ENCODE measurements at regions not wholly inside any gene's neighbourhood (a gene's known extent, or its start where the extent isn't known, plus 50 kb on each side); places are given as distances from the start of the nearest gene placed in this dataset.

- no peak overlapping the region for H3K4me3 ChIP-seq (ENCODE audit: low read depth, low read length)
- CTCF ChIA-PET = no interaction called here
- H3K27me3 ChIP-seq (ENCODE audit: control insufficient read depth, insufficient read depth, low read length) = no peaks in the 10 kb centered on the region
- DNase-seq (ENCODE audit: low read depth) = no peak
- TF ChIP-seq CTCF (IDR thresholded peaks at IDR 0.05; ENCODE audit: insufficient read depth, low read depth, low read length) = no peak
- POLR2A ChIA-PET = no interaction called here
- H3K36me3 ChIP-seq (ENCODE audit: control insufficient read depth, insufficient read depth, low read length) = no peaks in the 10 kb centered on the region
These were observed 53.9 kb upstream of the SALL3 start for GRCh38 chr18:78925557-78926242.

- ChIA-PET POLR2A (no interaction called here), CTCF (no interaction called here)
- H3K4me3 ChIP-seq (ENCODE audit: low read depth, low read length) = no peak overlapping the region
- TF ChIP-seq CTCF (IDR thresholded peaks at IDR 0.05; ENCODE audit: insufficient read depth, low read depth, low read length) = no peak
- DNase-seq (ENCODE audit: low read depth) = no peak
- H3K36me3 ChIP-seq (ENCODE audit: control insufficient read depth, insufficient read depth, low read length) = no peaks in the 10 kb centered on the region
- H3K27me3 ChIP-seq (ENCODE audit: control insufficient read depth, insufficient read depth, low read length) = no peaks in the 10 kb centered on the region
These were observed 53.4 kb upstream of the SALL3 start for GRCh38 chr18:78926243-78926615.

GRCh38 chr18:78927156-78927555, 52.5 kb upstream of the SALL3 start:
- Histone ChIP-seq H3K36me3 (ENCODE audit: control insufficient read depth, insufficient read depth, low read length) (no peaks in the 10 kb centered on the region), H3K4me3 (ENCODE audit: low read depth, low read length) (no peak overlapping the region), H3K27me3 (ENCODE audit: control insufficient read depth, insufficient read depth, low read length) (no peaks in the 10 kb centered on the region)
- ChIA-PET POLR2A (no interaction called here), CTCF (no interaction called here)
- DNase-seq (ENCODE audit: low read depth) = no peak
- TF ChIP-seq CTCF (IDR thresholded peaks at IDR 0.05; ENCODE audit: insufficient read depth, low read depth, low read length) = no peak

GRCh38 chr18:78927616-78928015, 52.0 kb upstream of the SALL3 start:
- Histone ChIP-seq H3K36me3 (ENCODE audit: control insufficient read depth, insufficient read depth, low read length) (no peaks in the 10 kb centered on the region), H3K4me3 (ENCODE audit: low read depth, low read length) (no peak overlapping the region), H3K27me3 (ENCODE audit: control insufficient read depth, insufficient read depth, low read length) (no peaks in the 10 kb centered on the region)
- TF ChIP-seq CTCF (IDR thresholded peaks at IDR 0.05; ENCODE audit: insufficient read depth, low read depth, low read length) = no peak
- no peak for DNase-seq (ENCODE audit: low read depth)
- ChIA-PET POLR2A (no interaction called here), CTCF (no interaction called here)

- DNase-seq (ENCODE audit: low read depth) = no peak
- H3K4me3 ChIP-seq (ENCODE audit: low read depth, low read length) = no peak overlapping the region
- TF ChIP-seq CTCF (IDR thresholded peaks at IDR 0.05; ENCODE audit: insufficient read depth, low read depth, low read length) = no peak
- POLR2A ChIA-PET = no interaction called here
- H3K27me3 ChIP-seq (ENCODE audit: control insufficient read depth, insufficient read depth, low read length) = no peaks in the 10 kb centered on the region
- CTCF ChIA-PET = no interaction called here
- no peaks in the 10 kb centered on the region for H3K36me3 ChIP-seq (ENCODE audit: control insufficient read depth, insufficient read depth, low read length)
These were observed 51.5 kb upstream of the SALL3 start for GRCh38 chr18:78928076-78928475.
